Panc1 (cell line): ENCODE measurements at regions not wholly inside any gene's neighbourhood (a gene's known extent, or its start where the extent isn't known, plus 50 kb on each side); places are given as distances from the start of the nearest gene placed in this dataset.

Source experiments
- ATAC-seq: fragments of 200-7000 bp; cut with Tn5 transposase; 2 replicates; pipeline ENCODE4 v1.9.1; 2020; ENCODE audit warnings: mild to moderate bottlenecking, moderate library complexity
- BruUV-seq: library from RNA; stranded (reverse); fragments of 400-500 nt; replicated peaks from 2 replicates; lab custom pipeline; 2021; lab: Mats Ljungman, UMichigan
- CTCF ChIA-PET: fragments of 300-600 bp; sonication (Branson Sonifier 250); formaldehyde crosslinking; loops from one replicate; lab custom pipeline; 2022; ENCODE audit warnings: antibody characterized with exemption; lab: Charles Lee
- POLR2A ChIA-PET: fragments of 300-600 bp; sonication (Branson Sonifier 250); formaldehyde crosslinking; loops from one replicate; lab custom pipeline; 2022; ENCODE audit warnings: antibody characterized with exemption; lab: Charles Lee
- DNase-seq: peaks from one replicate; pipeline ENCODE4 v3.0.0-alpha.2; 2010; ENCODE audit warnings: low read depth, low spot score
- H3K27ac ChIP-seq: 2 replicates; pipeline ENCODE4 v1.5.1; 2011; ENCODE audit warnings: mild to moderate bottlenecking, low read length, inconsistent platforms
- H3K27me3 ChIP-seq: fragments of 200-500 bp; sonication (Bioruptor generic); 2 replicates; pipeline ENCODE4 v1.6.0; 2014; ENCODE audit warnings: low read length, inconsistent platforms; ENCODE audit not compliant: control insufficient read depth, insufficient read depth
- H3K36me3 ChIP-seq: fragments of 200-500 bp; sonication (Bioruptor generic); 2 replicates; pipeline ENCODE4 v1.5.1; 2014; ENCODE audit warnings: inconsistent platforms, mild to moderate bottlenecking, low read length, moderate library complexity; ENCODE audit not compliant: control insufficient read depth, insufficient read depth
- H3K4me1 ChIP-seq: 2 replicates; pipeline ENCODE4 v1.5.1; 2011; ENCODE audit warnings: inconsistent platforms, mild to moderate bottlenecking, low read length, moderate library complexity; ENCODE audit not compliant: control insufficient read depth, insufficient read depth
- H3K4me3 ChIP-seq, 2 experiments: 2 replicates each; pipeline ENCODE4 v1.5.1; 2011 to 2012; ENCODE audit warnings: low read depth in 2 of 2, low read length in 2 of 2, mild to moderate bottlenecking in 2 of 2, inconsistent platforms in 1 of 2, moderate library complexity in 1 of 2
- H3K9me3 ChIP-seq: fragments of 200-500 bp; sonication (Bioruptor generic); 2 replicates; pipeline ENCODE4 v1.5.1; 2014; ENCODE audit warnings: low read depth, mild to moderate bottlenecking, inconsistent platforms, low read length, moderate library complexity; ENCODE audit not compliant: control insufficient read depth, insufficient read depth
- CTCF ChIP-seq: fragments of 450-650 bp; IDR thresholded peaks from 2 replicates; pipeline ENCODE4 v1.5.1; 2017; ENCODE audit warnings: mild to moderate bottlenecking
- POLR2AphosphoS5 ChIP-seq: IDR thresholded peaks from 2 replicates; pipeline ENCODE4 v1.6.1; 2012; ENCODE audit warnings: mild to moderate bottlenecking, low read depth, low read length, moderate library complexity
- REST ChIP-seq, 2 experiments: IDR thresholded peaks; 2 replicates each; pipeline ENCODE4 v1.6.1; 2011 to 2012; ENCODE audit warnings: low read depth in 2 of 2, control low read depth in 1 of 2, low read length in 1 of 2, mild to moderate bottlenecking in 1 of 2, moderate library complexity in 1 of 2; ENCODE audit not compliant: insufficient read depth in 1 of 2
- SIN3A ChIP-seq: IDR thresholded peaks from 2 replicates; pipeline ENCODE4 v1.6.1; 2012; ENCODE audit warnings: low read depth, mild to moderate bottlenecking, low read length, moderate library complexity, borderline replicate concordance; ENCODE audit not compliant: insufficient read depth
- TCF7L2 ChIP-seq: IDR thresholded peaks from 2 replicates; pipeline ENCODE4 v1.6.1; 2011; ENCODE audit warnings: mild to moderate bottlenecking, low read depth, low read length, inconsistent platforms
- in situ Hi-C: cut with HindIII; loops from 2 replicates; pipeline ENCODE4 v1.10.0; 2016; ENCODE audit warnings: low sequenced_read_pairs, low pct_unique_long_range_greater_than_20kb
- intact Hi-C: fragments of 100-400 bp; cut with micrococcal nuclease; formaldehyde crosslinking; loops from one replicate; pipeline ENCODE4 v1.10.0; 2022; ENCODE audit not compliant: unreplicated experiment

- POLR2A ChIA-PET, result no interaction called here
- no peaks in the 10 kb centered on the region for H3K36me3 ChIP-seq
- in situ Hi-C loops, result no loop called here
- H3K27ac ChIP-seq, result no peak overlapping the region
- 0 out of 2 replicates have a peak, but pooled peaks cover 2% of the 10 kb centered on the region for H3K27me3 ChIP-seq
- no TSS peak for BruUV-seq
- DNase-seq, result no peak
- TF ChIP-seq CTCF, result no peak
- ATAC-seq, result no peak
- no peaks in the 10 kb centered on the region for H3K9me3 ChIP-seq
- no peaks in the 10 kb centered on the region for H3K4me1 ChIP-seq
- no peak overlapping the region for H3K4me3 ChIP-seq
- CTCF ChIA-PET, result no interaction called here
- intact Hi-C loops, result no loop called here
Measured at GRCh38 chr18:26700728-26701127, 152.4 kb upstream of the KCTD1 start.

GRCh38 chr18:26700201-26700600 is 151.8 kb upstream of the KCTD1 start:
- Histone ChIP-seq H3K4me3 (no peak overlapping the region), H3K27me3 (0 out of 2 replicates have a peak, but pooled peaks cover 2% of the 10 kb centered on the region), H3K4me1 (no peaks in the 10 kb centered on the region), H3K27ac (no peak overlapping the region), H3K36me3 (no peaks in the 10 kb centered on the region), H3K9me3 (no peaks in the 10 kb centered on the region)
- CTCF ChIA-PET, result no interaction called here
- ATAC-seq (no peak), DNase-seq (no peak)
- TF ChIP-seq TCF7L2, result no peak
- no peak for TF ChIP-seq CTCF
- TF ChIP-seq REST (IDR thresholded peaks at IDR 0.05; ENCODE audit: insufficient read depth in 1 of 2, low read depth in 2 of 2, low read length in 1 of 2), result no peak
- TF ChIP-seq POLR2AphosphoS5, result no peak
- TF ChIP-seq SIN3A, result no peak
- intact Hi-C loops, result no loop called here
- in situ Hi-C loops, result no loop called here
- POLR2A ChIA-PET, result no interaction called here
- BruUV-seq, result no TSS peak
